ENCODE measurements at regions not wholly inside any gene's neighbourhood (a gene's known extent, or its start where the extent isn't known, plus 50 kb on each side); places are given as distances from the start of the nearest gene placed in this dataset.
"Not testable (repeated sequence)": the region's sequence is repeated elsewhere in the genome, so short reads cannot be mapped to it uniquely, and the experiment has no call there.

GRCh38 chr10:47164800-47165128 is 135.2 kb upstream of the GDF10 start:
- no peaks in the 10 kb centered on the region for H3K9me3 ChIP-seq (ENCODE audit: control insufficient read depth in 2 of 2, low read length in 2 of 2)
- H3K4me1 ChIP-seq (ENCODE audit: control insufficient read depth in 2 of 2, insufficient read depth in 2 of 2, low read length in 2 of 2), result peaks cover 5 to 6% of the 10 kb centered on the region in 2 donors
- H3K4me3 ChIP-seq (ENCODE audit: low read length in 2 of 2), result no peak overlapping the region
- no peaks in the 10 kb centered on the region for H3K36me3 ChIP-seq (ENCODE audit: control insufficient read depth in 2 of 2, insufficient read depth in 2 of 2, low read length in 2 of 2)
- H3K9ac ChIP-seq (ENCODE audit: low read depth in 1 of 2, low read length in 2 of 2), result no peak overlapping the region
- H3K27me3 ChIP-seq (ENCODE audit: control insufficient read depth in 2 of 2, insufficient read depth in 2 of 2, low read length in 2 of 2), result no peaks in the 10 kb centered on the region
- H3K27ac ChIP-seq (ENCODE audit: low read depth in 2 of 2, low read length in 2 of 2), result no peak overlapping the region

GRCh38 chr10:47165168-47165710 is 134.8 kb upstream of the GDF10 start:
- H3K9ac ChIP-seq (ENCODE audit: low read depth in 1 of 2, low read length in 2 of 2), result peak overlapping the region; percentile 37 to 57
- H3K4me3 ChIP-seq (ENCODE audit: low read length in 2 of 2), result peak overlapping the region; percentile 44 to 58

GRCh38 chr10:47165711-47166404 is 134.1 kb upstream of the GDF10 start:
- H3K9ac ChIP-seq (ENCODE audit: low read depth in 1 of 2, low read length in 2 of 2), result peak overlapping the region; percentile 37 to 57
- peaks cover 5 to 6% of the 10 kb centered on the region in 2 donors for H3K4me1 ChIP-seq (ENCODE audit: control insufficient read depth in 2 of 2, insufficient read depth in 2 of 2, low read length in 2 of 2)
- no peaks in the 10 kb centered on the region for H3K9me3 ChIP-seq (ENCODE audit: control insufficient read depth in 2 of 2, low read length in 2 of 2)
- no peaks in the 10 kb centered on the region for H3K36me3 ChIP-seq (ENCODE audit: control insufficient read depth in 2 of 2, insufficient read depth in 2 of 2, low read length in 2 of 2)
- no peaks in the 10 kb centered on the region for H3K27me3 ChIP-seq (ENCODE audit: control insufficient read depth in 2 of 2, insufficient read depth in 2 of 2, low read length in 2 of 2)
- H3K4me3 ChIP-seq (ENCODE audit: low read length in 2 of 2), result peak overlapping the region; percentile 44 to 58
- H3K27ac ChIP-seq (ENCODE audit: low read depth in 2 of 2, low read length in 2 of 2), result peak overlapping the region; percentile 59

More at GRCh38 chr10:47165168-47165710, 134.8 kb upstream of the GDF10 start:
- H3K27me3 ChIP-seq (ENCODE audit: control insufficient read depth in 2 of 2, insufficient read depth in 2 of 2, low read length in 2 of 2), result no peaks in the 10 kb centered on the region
- peaks cover 5 to 6% of the 10 kb centered on the region in 2 donors for H3K4me1 ChIP-seq (ENCODE audit: control insufficient read depth in 2 of 2, insufficient read depth in 2 of 2, low read length in 2 of 2)
- H3K36me3 ChIP-seq (ENCODE audit: control insufficient read depth in 2 of 2, insufficient read depth in 2 of 2, low read length in 2 of 2), result no peaks in the 10 kb centered on the region
- H3K9me3 ChIP-seq (ENCODE audit: control insufficient read depth in 2 of 2, low read length in 2 of 2), result no peaks in the 10 kb centered on the region
- H3K27ac ChIP-seq (ENCODE audit: low read depth in 2 of 2, low read length in 2 of 2), result peak overlapping the region; percentile 59

- H3K4me1 ChIP-seq (ENCODE audit: control insufficient read depth in 2 of 2, insufficient read depth in 2 of 2, low read length in 2 of 2), result peaks cover 5 to 6% of the 10 kb centered on the region in 2 donors
- H3K27me3 ChIP-seq (ENCODE audit: control insufficient read depth in 2 of 2, insufficient read depth in 2 of 2, low read length in 2 of 2), result no peaks in the 10 kb centered on the region
- H3K9me3 ChIP-seq (ENCODE audit: control insufficient read depth in 2 of 2, low read length in 2 of 2), result no peaks in the 10 kb centered on the region
- H3K27ac ChIP-seq (ENCODE audit: low read depth in 2 of 2, low read length in 2 of 2), result peak overlapping the region in 1 of 2 donors; percentile 59
- H3K4me3 ChIP-seq (ENCODE audit: low read length in 2 of 2), result no peak overlapping the region
- H3K36me3 ChIP-seq (ENCODE audit: control insufficient read depth in 2 of 2, insufficient read depth in 2 of 2, low read length in 2 of 2), result no peaks in the 10 kb centered on the region
- no peak overlapping the region for H3K9ac ChIP-seq (ENCODE audit: low read depth in 1 of 2, low read length in 2 of 2)
These were observed 133.6 kb upstream of the GDF10 start for GRCh38 chr10:47166405-47166777.

- not testable (repeated sequence) for H3K27me3 ChIP-seq (ENCODE audit: control insufficient read depth in 2 of 2, insufficient read depth in 2 of 2, low read length in 2 of 2); H3K4me1 ChIP-seq (ENCODE audit: control insufficient read depth in 2 of 2, insufficient read depth in 2 of 2, low read length in 2 of 2); H3K9ac ChIP-seq (ENCODE audit: low read depth in 1 of 2, low read length in 2 of 2); H3K36me3 ChIP-seq (ENCODE audit: control insufficient read depth in 2 of 2, insufficient read depth in 2 of 2, low read length in 2 of 2); H3K9me3 ChIP-seq (ENCODE audit: control insufficient read depth in 2 of 2, low read length in 2 of 2); H3K4me3 ChIP-seq (ENCODE audit: low read length in 2 of 2)
- H3K27ac ChIP-seq (ENCODE audit: low read depth in 2 of 2, low read length in 2 of 2), result peak overlapping the region in 1 of 2 donors; percentile 39
These were observed 133.0 kb upstream of the GDF10 start for GRCh38 chr10:47166808-47167581.

GRCh38 chr10:47167591-47167990 is 132.4 kb upstream of the GDF10 start:
- Histone ChIP-seq H3K4me3 (ENCODE audit: low read length in 2 of 2) (no peak overlapping the region), H3K9ac (ENCODE audit: low read depth in 1 of 2, low read length in 2 of 2) (no peak overlapping the region), H3K27ac (ENCODE audit: low read depth in 2 of 2, low read length in 2 of 2) (no peak overlapping the region), H3K9me3 (ENCODE audit: control insufficient read depth in 2 of 2, low read length in 2 of 2) (no peaks in the 10 kb centered on the region), H3K4me1 (ENCODE audit: control insufficient read depth in 2 of 2, insufficient read depth in 2 of 2, low read length in 2 of 2) (peaks cover 5 to 6% of the 10 kb centered on the region in 2 donors), H3K36me3 (ENCODE audit: control insufficient read depth in 2 of 2, insufficient read depth in 2 of 2, low read length in 2 of 2) (no peaks in the 10 kb centered on the region), H3K27me3 (ENCODE audit: control insufficient read depth in 2 of 2, insufficient read depth in 2 of 2, low read length in 2 of 2) (no peaks in the 10 kb centered on the region)

- peaks cover 5 to 6% of the 10 kb centered on the region in 2 donors for H3K4me1 ChIP-seq (ENCODE audit: control insufficient read depth in 2 of 2, insufficient read depth in 2 of 2, low read length in 2 of 2)
- H3K4me3 ChIP-seq (ENCODE audit: low read length in 2 of 2), result no peak overlapping the region
- H3K27ac ChIP-seq (ENCODE audit: low read depth in 2 of 2, low read length in 2 of 2), result no peak overlapping the region
- no peaks in the 10 kb centered on the region for H3K36me3 ChIP-seq (ENCODE audit: control insufficient read depth in 2 of 2, insufficient read depth in 2 of 2, low read length in 2 of 2)
- no peaks in the 10 kb centered on the region for H3K27me3 ChIP-seq (ENCODE audit: control insufficient read depth in 2 of 2, insufficient read depth in 2 of 2, low read length in 2 of 2)
- H3K9ac ChIP-seq (ENCODE audit: low read depth in 1 of 2, low read length in 2 of 2), result no peak overlapping the region
- H3K9me3 ChIP-seq (ENCODE audit: control insufficient read depth in 2 of 2, low read length in 2 of 2), result no peaks in the 10 kb centered on the region
These were observed 130.4 kb upstream of the GDF10 start for GRCh38 chr10:47169581-47169980.

- Histone ChIP-seq H3K9me3 (ENCODE audit: control insufficient read depth in 2 of 2, low read length in 2 of 2) (no peaks in the 10 kb centered on the region), H3K9ac (ENCODE audit: low read depth in 1 of 2, low read length in 2 of 2) (no peak overlapping the region), H3K27ac (ENCODE audit: low read depth in 2 of 2, low read length in 2 of 2) (no peak overlapping the region), H3K36me3 (ENCODE audit: control insufficient read depth in 2 of 2, insufficient read depth in 2 of 2, low read length in 2 of 2) (no peaks in the 10 kb centered on the region), H3K4me1 (ENCODE audit: control insufficient read depth in 2 of 2, insufficient read depth in 2 of 2, low read length in 2 of 2) (peaks cover 0 to 2% of the 10 kb centered on the region in 2 donors), H3K4me3 (ENCODE audit: low read length in 2 of 2) (no peak overlapping the region), H3K27me3 (ENCODE audit: control insufficient read depth in 2 of 2, insufficient read depth in 2 of 2, low read length in 2 of 2) (no peaks in the 10 kb centered on the region)
These were observed 126.0 kb upstream of the GDF10 start for GRCh38 chr10:47173929-47174442.

GRCh38 chr10:47175181-47176123 is 124.5 kb upstream of the GDF10 start:
- no peak overlapping the region for H3K9ac ChIP-seq (ENCODE audit: low read depth in 1 of 2, low read length in 2 of 2)
- H3K36me3 ChIP-seq (ENCODE audit: control insufficient read depth in 2 of 2, insufficient read depth in 2 of 2, low read length in 2 of 2), result no peaks in the 10 kb centered on the region
- H3K27ac ChIP-seq (ENCODE audit: low read depth in 2 of 2, low read length in 2 of 2), result no peak overlapping the region
- H3K27me3 ChIP-seq (ENCODE audit: control insufficient read depth in 2 of 2, insufficient read depth in 2 of 2, low read length in 2 of 2), result no peaks in the 10 kb centered on the region
- peaks cover 0 to 2% of the 10 kb centered on the region in 2 donors for H3K4me1 ChIP-seq (ENCODE audit: control insufficient read depth in 2 of 2, insufficient read depth in 2 of 2, low read length in 2 of 2)
- H3K9me3 ChIP-seq (ENCODE audit: control insufficient read depth in 2 of 2, low read length in 2 of 2), result no peaks in the 10 kb centered on the region
- H3K4me3 ChIP-seq (ENCODE audit: low read length in 2 of 2), result no peak overlapping the region
